ENCODE measurements at regions not wholly inside any gene's neighbourhood (a gene's known extent, or its start where the extent isn't known, plus 50 kb on each side); places are given as distances from the start of the nearest gene placed in this dataset.
"Not testable (repeated sequence)": the region's sequence is repeated elsewhere in the genome, so short reads cannot be mapped to it uniquely, and the experiment has no call there.

- DNase-seq (ENCODE audit: low read depth in 2 of 2) = no peak
Measured at GRCh38 chr5:36526537-36526936, 79.9 kb upstream of the SLC1A3 start.

GRCh38 chr5:36528588-36528987, 77.8 kb upstream of the SLC1A3 start:
- DNase-seq (ENCODE audit: low read depth in 2 of 2) = no peak

- DNase-seq (ENCODE audit: low read depth in 2 of 2) = no peak
Measured at GRCh38 chr5:36529142-36529541, 77.3 kb upstream of the SLC1A3 start.

GRCh38 chr5:36530215-36530614, 76.2 kb upstream of the SLC1A3 start:
- no peak for DNase-seq (ENCODE audit: low read depth in 2 of 2)

GRCh38 chr5:36531401-36531800, 75.0 kb upstream of the SLC1A3 start:
- DNase-seq (ENCODE audit: low read depth in 2 of 2) = no peak

GRCh38 chr5:36535378-36535777, 71.0 kb upstream of the SLC1A3 start:
- no peak for DNase-seq (ENCODE audit: low read depth in 2 of 2)

- no peak for DNase-seq (ENCODE audit: low read depth in 2 of 2)
Measured at GRCh38 chr5:36535859-36536615, 70.4 kb upstream of the SLC1A3 start.

GRCh38 chr5:36536616-36537005, 69.8 kb upstream of the SLC1A3 start:
- no peak for DNase-seq (ENCODE audit: low read depth in 2 of 2)

- no peak for DNase-seq (ENCODE audit: low read depth in 2 of 2)
Measured at GRCh38 chr5:36537724-36538123, 68.7 kb upstream of the SLC1A3 start.

GRCh38 chr5:36552651-36553393, 53.6 kb upstream of the SLC1A3 start:
- no peak for DNase-seq (ENCODE audit: low read depth in 2 of 2)

GRCh38 chr5:36555035-36555434, 51.4 kb upstream of the SLC1A3 start:
- not testable (repeated sequence) for DNase-seq (ENCODE audit: low read depth in 2 of 2)
